SK-N-SH treated with all-trans-retinoic acid at 6 μM for 48 hours (cell line): ENCODE measurements at regions not wholly inside any gene's neighbourhood (a gene's known extent, or its start where the extent isn't known, plus 50 kb on each side); places are given as distances from the start of the nearest gene placed in this dataset.

Source experiments
- ARNTL ChIP-seq: fragments of 450-650 bp; formaldehyde crosslinking; IDR thresholded peaks from 2 replicates; pipeline ENCODE4 v1.5.0; 2020; ENCODE audit warnings: low read depth, mild to moderate bottlenecking, moderate library complexity, borderline replicate concordance
- BACH2 ChIP-seq: fragments of 250-450 bp; sonication (Bioruptor Pico); IDR thresholded peaks from 2 replicates; pipeline ENCODE4 v1.9.0; 2021; ENCODE audit warnings: mild to moderate bottlenecking, borderline replicate concordance
- CSDC2 ChIP-seq: fragments of 250-450 bp; sonication (Bioruptor Pico); IDR thresholded peaks from 2 replicates; pipeline ENCODE4 v1.5.0; 2020; ENCODE audit warnings: mild to moderate bottlenecking, moderate library complexity
- ISL1 ChIP-seq: fragments of 250-450 bp; sonication (Bioruptor Pico); IDR thresholded peaks from 2 replicates; pipeline ENCODE4 v2.1.2; 2022; ENCODE audit warnings: mild to moderate bottlenecking, moderate library complexity
- OSR1 ChIP-seq: fragments of 250-450 bp; sonication (Bioruptor Pico); IDR thresholded peaks from 2 replicates; pipeline ENCODE4 v1.8.0; 2022; ENCODE audit warnings: moderate library complexity, mild to moderate bottlenecking, inconsistent platforms
- POU6F1 ChIP-seq: fragments of 250-450 bp; sonication (Bioruptor Pico); IDR thresholded peaks from 2 replicates; pipeline ENCODE4 v1.8.0; 2021; ENCODE audit warnings: low read depth, mild to moderate bottlenecking, moderate library complexity, borderline replicate concordance
- RARB ChIP-seq: fragments of 250-450 bp; sonication (Bioruptor Pico); IDR thresholded peaks from 2 replicates; pipeline ENCODE4 v1.8.0; 2021; ENCODE audit warnings: mild to moderate bottlenecking, moderate library complexity
- SNAI2 ChIP-seq: fragments of 250-450 bp; sonication (Bioruptor Pico); IDR thresholded peaks from 2 replicates; pipeline ENCODE4 v1.5.0; 2020; ENCODE audit warnings: mild to moderate bottlenecking, moderate library complexity
- ZC3H10 ChIP-seq: fragments of 250-450 bp; sonication (Bioruptor Pico); IDR thresholded peaks from 2 replicates; pipeline ENCODE4 v1.5.1; 2021; ENCODE audit warnings: mild to moderate bottlenecking, moderate library complexity
- ZFP3 ChIP-seq: fragments of 250-450 bp; sonication (Bioruptor Pico); IDR thresholded peaks from 2 replicates; pipeline ENCODE4 v1.5.0; 2020; ENCODE audit warnings: mild to moderate bottlenecking, moderate library complexity
- ZFP30 ChIP-seq: fragments of 450-650 bp; formaldehyde crosslinking; IDR thresholded peaks from 2 replicates; pipeline ENCODE4 v1.5.0; 2022; ENCODE audit warnings: mild to moderate bottlenecking, moderate library complexity
- TF ChIP-seq, protein P1 (sequence below): fragments of 250-450 bp; sonication (Bioruptor Pico); IDR thresholded peaks from 2 replicates; pipeline ENCODE4 v1.8.0; 2020; ENCODE audit warnings: mild to moderate bottlenecking, moderate library complexity, borderline replicate concordance
- TF ChIP-seq, protein P2 (sequence below): fragments of 250-450 bp; sonication (Bioruptor Pico); IDR thresholded peaks from 2 replicates; pipeline ENCODE4 v1.5.1; 2020; ENCODE audit warnings: low read depth, mild to moderate bottlenecking, moderate library complexity
- TF ChIP-seq, protein P3 (sequence below): fragments of 250-450 bp; sonication (Bioruptor Pico); IDR thresholded peaks from 2 replicates; pipeline ENCODE4 v1.5.1; 2021; ENCODE audit warnings: mild to moderate bottlenecking, moderate library complexity

GRCh38 chr2:207219081-207219630 lies 53.4 kb upstream of the KLF7 start:
- TF ChIP-seq, protein P1, sequence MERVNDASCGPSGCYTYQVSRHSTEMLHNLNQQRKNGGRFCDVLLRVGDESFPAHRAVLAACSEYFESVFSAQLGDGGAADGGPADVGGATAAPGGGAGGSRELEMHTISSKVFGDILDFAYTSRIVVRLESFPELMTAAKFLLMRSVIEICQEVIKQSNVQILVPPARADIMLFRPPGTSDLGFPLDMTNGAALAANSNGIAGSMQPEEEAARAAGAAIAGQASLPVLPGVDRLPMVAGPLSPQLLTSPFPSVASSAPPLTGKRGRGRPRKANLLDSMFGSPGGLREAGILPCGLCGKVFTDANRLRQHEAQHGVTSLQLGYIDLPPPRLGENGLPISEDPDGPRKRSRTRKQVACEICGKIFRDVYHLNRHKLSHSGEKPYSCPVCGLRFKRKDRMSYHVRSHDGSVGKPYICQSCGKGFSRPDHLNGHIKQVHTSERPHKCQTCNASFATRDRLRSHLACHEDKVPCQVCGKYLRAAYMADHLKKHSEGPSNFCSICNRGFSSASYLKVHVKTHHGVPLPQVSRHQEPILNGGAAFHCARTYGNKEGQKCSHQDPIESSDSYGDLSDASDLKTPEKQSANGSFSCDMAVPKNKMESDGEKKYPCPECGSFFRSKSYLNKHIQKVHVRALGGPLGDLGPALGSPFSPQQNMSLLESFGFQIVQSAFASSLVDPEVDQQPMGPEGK (CRISPR knock-in tag): no peak
- TF ChIP-seq, protein P2, sequence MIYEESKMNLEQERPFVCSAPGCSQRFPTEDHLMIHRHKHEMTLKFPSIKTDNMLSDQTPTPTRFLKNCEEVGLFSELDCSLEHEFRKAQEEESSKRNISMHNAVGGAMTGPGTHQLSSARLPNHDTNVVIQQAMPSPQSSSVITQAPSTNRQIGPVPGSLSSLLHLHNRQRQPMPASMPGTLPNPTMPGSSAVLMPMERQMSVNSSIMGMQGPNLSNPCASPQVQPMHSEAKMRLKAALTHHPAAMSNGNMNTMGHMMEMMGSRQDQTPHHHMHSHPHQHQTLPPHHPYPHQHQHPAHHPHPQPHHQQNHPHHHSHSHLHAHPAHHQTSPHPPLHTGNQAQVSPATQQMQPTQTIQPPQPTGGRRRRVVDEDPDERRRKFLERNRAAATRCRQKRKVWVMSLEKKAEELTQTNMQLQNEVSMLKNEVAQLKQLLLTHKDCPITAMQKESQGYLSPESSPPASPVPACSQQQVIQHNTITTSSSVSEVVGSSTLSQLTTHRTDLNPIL (CRISPR knock-in tag): no peak
- TF ChIP-seq ZC3H10 (CRISPR knock-in tag) (no peak), ZFP3 (CRISPR knock-in tag) (no peak), ZFP30 (no peak), POU6F1 (no peak), BACH2 (CRISPR knock-in tag) (no peak), ISL1 (no peak), ARNTL (CRISPR knock-in tag) (no peak), SNAI2 (CRISPR knock-in tag) (no peak), OSR1 (no peak), CSDC2 (CRISPR knock-in tag) (no peak), RARB (CRISPR knock-in tag) (no peak)
- TF ChIP-seq, protein P3, sequence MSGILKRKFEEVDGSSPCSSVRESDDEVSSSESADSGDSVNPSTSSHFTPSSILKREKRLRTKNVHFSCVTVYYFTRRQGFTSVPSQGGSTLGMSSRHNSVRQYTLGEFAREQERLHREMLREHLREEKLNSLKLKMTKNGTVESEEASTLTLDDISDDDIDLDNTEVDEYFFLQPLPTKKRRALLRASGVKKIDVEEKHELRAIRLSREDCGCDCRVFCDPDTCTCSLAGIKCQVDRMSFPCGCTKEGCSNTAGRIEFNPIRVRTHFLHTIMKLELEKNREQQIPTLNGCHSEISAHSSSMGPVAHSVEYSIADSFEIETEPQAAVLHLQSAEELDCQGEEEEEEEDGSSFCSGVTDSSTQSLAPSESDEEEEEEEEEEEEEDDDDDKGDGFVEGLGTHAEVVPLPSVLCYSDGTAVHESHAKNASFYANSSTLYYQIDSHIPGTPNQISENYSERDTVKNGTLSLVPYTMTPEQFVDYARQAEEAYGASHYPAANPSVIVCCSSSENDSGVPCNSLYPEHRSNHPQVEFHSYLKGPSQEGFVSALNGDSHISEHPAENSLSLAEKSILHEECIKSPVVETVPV (CRISPR knock-in tag): no peak
